ENCODE measurements at regions not wholly inside any gene's neighbourhood (a gene's known extent, or its start where the extent isn't known, plus 50 kb on each side); places are given as distances from the start of the nearest gene placed in this dataset.

GRCh38 chr7:69172357-69173077, 425.8 kb upstream of the AUTS2 start:
- no peaks in the 10 kb centered on the region for H3K36me3 ChIP-seq (ENCODE audit: control insufficient read depth in 1 of 2, insufficient read depth in 2 of 2, low read depth in 1 of 2, low read length in 2 of 2)
- no peak overlapping the region for H4K8ac ChIP-seq (ENCODE audit: low read length)
- H3K18ac ChIP-seq (ENCODE audit: low read depth in 1 of 2, low read length in 2 of 2) = no peak overlapping the region
- no peaks in the 10 kb centered on the region for H3K9me3 ChIP-seq (ENCODE audit: control insufficient read depth, low read length)
- peaks cover 0 to 12% of the 10 kb centered on the region in 2 experiments for H3K27me3 ChIP-seq (ENCODE audit: control insufficient read depth in 1 of 2, insufficient read depth in 1 of 2, low read length in 2 of 2)
- no peak overlapping the region for H2AFZ ChIP-seq (ENCODE audit: low read depth, low read length)
- H3K4ac ChIP-seq (ENCODE audit: low read depth in 1 of 2, low read length in 2 of 2) = no peak overlapping the region
- no peaks in the 10 kb centered on the region for H3K79me1 ChIP-seq (replicated peaks; ENCODE audit: low read length, poor library complexity, severe bottlenecking)
- no peak overlapping the region for H3K14ac ChIP-seq (ENCODE audit: low read length in 2 of 2)
- no peak overlapping the region for H2AK5ac ChIP-seq (ENCODE audit: low read length, severe bottlenecking)
- no peak overlapping the region for H3K4me2 ChIP-seq (ENCODE audit: low read length, poor library complexity, severe bottlenecking)
- H4K91ac ChIP-seq (ENCODE audit: low read length) = no peak overlapping the region
- WGBS = 85% methylated on average over 10 of the region's 10 CpGs
- no peak for DNase-seq
- H3K27ac ChIP-seq (ENCODE audit: low read length, poor library complexity, severe bottlenecking) = no peak overlapping the region
- no peak overlapping the region for H2BK5ac ChIP-seq (ENCODE audit: low read depth, low read length, poor library complexity, severe bottlenecking)
- H2BK120ac ChIP-seq (ENCODE audit: low read depth, low read length) = no peak overlapping the region
- H2BK12ac ChIP-seq (ENCODE audit: low read length in 2 of 2) = no peak overlapping the region
- H3K9ac ChIP-seq (ENCODE audit: low read length) = no peak overlapping the region
- H3K4me1 ChIP-seq (ENCODE audit: control insufficient read depth, insufficient read depth, low read depth, low read length) = no peaks in the 10 kb centered on the region
- H2BK15ac ChIP-seq (ENCODE audit: low read depth, poor library complexity, severe bottlenecking) = no peak overlapping the region
- no peak overlapping the region for H3K4me3 ChIP-seq (ENCODE audit: insufficient read depth in 1 of 2, low read depth in 1 of 2, low read length in 2 of 2)
- H3K23ac ChIP-seq (ENCODE audit: low read length in 2 of 2) = no peak overlapping the region

GRCh38 chr7:69173341-69173740, 424.9 kb upstream of the AUTS2 start:
- Histone ChIP-seq H4K8ac (ENCODE audit: low read length) (no peak overlapping the region), H3K9me3 (ENCODE audit: control insufficient read depth, low read length) (no peaks in the 10 kb centered on the region), H2AFZ (ENCODE audit: low read depth, low read length) (no peak overlapping the region), H3K4me1 (ENCODE audit: control insufficient read depth, insufficient read depth, low read depth, low read length) (no peaks in the 10 kb centered on the region), H2BK5ac (ENCODE audit: low read depth, low read length, poor library complexity, severe bottlenecking) (no peak overlapping the region), H3K14ac (ENCODE audit: low read length in 2 of 2) (no peak overlapping the region), H3K18ac (ENCODE audit: low read depth in 1 of 2, low read length in 2 of 2) (no peak overlapping the region), H3K79me1 (replicated peaks; ENCODE audit: low read length, poor library complexity, severe bottlenecking) (no peaks in the 10 kb centered on the region), H3K36me3 (ENCODE audit: control insufficient read depth in 1 of 2, insufficient read depth in 2 of 2, low read depth in 1 of 2, low read length in 2 of 2) (no peaks in the 10 kb centered on the region), H3K27ac (ENCODE audit: low read length, poor library complexity, severe bottlenecking) (no peak overlapping the region), H4K91ac (ENCODE audit: low read length) (no peak overlapping the region), H3K9ac (ENCODE audit: low read length) (no peak overlapping the region), H3K23ac (ENCODE audit: low read length in 2 of 2) (no peak overlapping the region), H3K4me2 (ENCODE audit: low read length, poor library complexity, severe bottlenecking) (no peak overlapping the region), H2AK5ac (ENCODE audit: low read length, severe bottlenecking) (no peak overlapping the region), H2BK15ac (ENCODE audit: low read depth, poor library complexity, severe bottlenecking) (no peak overlapping the region), H3K27me3 (ENCODE audit: control insufficient read depth in 1 of 2, insufficient read depth in 1 of 2, low read length in 2 of 2) (peaks cover 0 to 12% of the 10 kb centered on the region in 2 experiments), H3K4ac (ENCODE audit: low read depth in 1 of 2, low read length in 2 of 2) (no peak overlapping the region), H2BK12ac (ENCODE audit: low read length in 2 of 2) (no peak overlapping the region), H3K4me3 (ENCODE audit: insufficient read depth in 1 of 2, low read depth in 1 of 2, low read length in 2 of 2) (no peak overlapping the region), H2BK120ac (ENCODE audit: low read depth, low read length) (no peak overlapping the region)
- no peak for DNase-seq
- 92% methylated on average over 2 of the region's 4 CpGs for WGBS

- Histone ChIP-seq H3K4me1 (ENCODE audit: control insufficient read depth, insufficient read depth, low read depth, low read length) (no peaks in the 10 kb centered on the region), H3K18ac (ENCODE audit: low read depth in 1 of 2, low read length in 2 of 2) (no peak overlapping the region), H3K9ac (ENCODE audit: low read length) (no peak overlapping the region), H3K27ac (ENCODE audit: low read length, poor library complexity, severe bottlenecking) (no peak overlapping the region), H3K14ac (ENCODE audit: low read length in 2 of 2) (no peak overlapping the region), H2AFZ (ENCODE audit: low read depth, low read length) (no peak overlapping the region), H3K4me2 (ENCODE audit: low read length, poor library complexity, severe bottlenecking) (no peak overlapping the region), H4K8ac (ENCODE audit: low read length) (no peak overlapping the region), H4K91ac (ENCODE audit: low read length) (no peak overlapping the region), H3K4ac (ENCODE audit: low read depth in 1 of 2, low read length in 2 of 2) (no peak overlapping the region), H3K4me3 (ENCODE audit: insufficient read depth in 1 of 2, low read depth in 1 of 2, low read length in 2 of 2) (no peak overlapping the region), H3K27me3 (ENCODE audit: control insufficient read depth in 1 of 2, insufficient read depth in 1 of 2, low read length in 2 of 2) (peaks cover 0 to 12% of the 10 kb centered on the region in 2 experiments), H2BK120ac (ENCODE audit: low read depth, low read length) (no peak overlapping the region), H2AK5ac (ENCODE audit: low read length, severe bottlenecking) (no peak overlapping the region), H3K9me3 (ENCODE audit: control insufficient read depth, low read length) (no peaks in the 10 kb centered on the region), H2BK5ac (ENCODE audit: low read depth, low read length, poor library complexity, severe bottlenecking) (no peak overlapping the region), H3K36me3 (ENCODE audit: control insufficient read depth in 1 of 2, insufficient read depth in 2 of 2, low read depth in 1 of 2, low read length in 2 of 2) (no peaks in the 10 kb centered on the region), H2BK15ac (ENCODE audit: low read depth, poor library complexity, severe bottlenecking) (no peak overlapping the region), H3K23ac (ENCODE audit: low read length in 2 of 2) (no peak overlapping the region), H2BK12ac (ENCODE audit: low read length in 2 of 2) (no peak overlapping the region), H3K79me1 (replicated peaks; ENCODE audit: low read length, poor library complexity, severe bottlenecking) (no peaks in the 10 kb centered on the region)
- DNase-seq = no peak
- WGBS = 75% methylated on average over 1 of the region's 1 CpG
Measured at GRCh38 chr7:69173846-69174245, 424.4 kb upstream of the AUTS2 start.

- H3K4me3 ChIP-seq (ENCODE audit: insufficient read depth in 1 of 2, low read depth in 1 of 2, low read length in 2 of 2) = no peak overlapping the region
- peaks cover 0 to 5% of the 10 kb centered on the region in 2 experiments for H3K27me3 ChIP-seq (ENCODE audit: control insufficient read depth in 1 of 2, insufficient read depth in 1 of 2, low read length in 2 of 2)
- H2BK15ac ChIP-seq (ENCODE audit: low read depth, poor library complexity, severe bottlenecking) = no peak overlapping the region
- H3K23ac ChIP-seq (ENCODE audit: low read length in 2 of 2) = no peak overlapping the region
- no peaks in the 10 kb centered on the region for H3K4me1 ChIP-seq (ENCODE audit: control insufficient read depth, insufficient read depth, low read depth, low read length)
- no peak overlapping the region for H4K91ac ChIP-seq (ENCODE audit: low read length)
- WGBS = 58% methylated on average over 2 of the region's 2 CpGs
- H3K4ac ChIP-seq (ENCODE audit: low read depth in 1 of 2, low read length in 2 of 2) = no peak overlapping the region
- H2BK12ac ChIP-seq (ENCODE audit: low read length in 2 of 2) = no peak overlapping the region
- DNase-seq = no peak
- no peak overlapping the region for H4K8ac ChIP-seq (ENCODE audit: low read length)
- no peaks in the 10 kb centered on the region for H3K9me3 ChIP-seq (ENCODE audit: control insufficient read depth, low read length)
- H3K79me1 ChIP-seq (replicated peaks; ENCODE audit: low read length, poor library complexity, severe bottlenecking) = no peaks in the 10 kb centered on the region
- no peak overlapping the region for H2BK120ac ChIP-seq (ENCODE audit: low read depth, low read length)
- no peak overlapping the region for H2AK5ac ChIP-seq (ENCODE audit: low read length, severe bottlenecking)
- no peak overlapping the region for H2AFZ ChIP-seq (ENCODE audit: low read depth, low read length)
- H3K9ac ChIP-seq (ENCODE audit: low read length) = no peak overlapping the region
- H3K14ac ChIP-seq (ENCODE audit: low read length in 2 of 2) = no peak overlapping the region
- no peak overlapping the region for H3K27ac ChIP-seq (ENCODE audit: low read length, poor library complexity, severe bottlenecking)
- H3K18ac ChIP-seq (ENCODE audit: low read depth in 1 of 2, low read length in 2 of 2) = no peak overlapping the region
- H2BK5ac ChIP-seq (ENCODE audit: low read depth, low read length, poor library complexity, severe bottlenecking) = no peak overlapping the region
- no peaks in the 10 kb centered on the region for H3K36me3 ChIP-seq (ENCODE audit: control insufficient read depth in 1 of 2, insufficient read depth in 2 of 2, low read depth in 1 of 2, low read length in 2 of 2)
- H3K4me2 ChIP-seq (ENCODE audit: low read length, poor library complexity, severe bottlenecking) = no peak overlapping the region
Measured at GRCh38 chr7:69176841-69177240, 421.4 kb upstream of the AUTS2 start.
